ENCODE measurements at regions not wholly inside any gene's neighbourhood (a gene's known extent, or its start where the extent isn't known, plus 50 kb on each side); places are given as distances from the start of the nearest gene placed in this dataset.
"Not testable (repeated sequence)": the region's sequence is repeated elsewhere in the genome, so short reads cannot be mapped to it uniquely, and the experiment has no call there.

DNA sequence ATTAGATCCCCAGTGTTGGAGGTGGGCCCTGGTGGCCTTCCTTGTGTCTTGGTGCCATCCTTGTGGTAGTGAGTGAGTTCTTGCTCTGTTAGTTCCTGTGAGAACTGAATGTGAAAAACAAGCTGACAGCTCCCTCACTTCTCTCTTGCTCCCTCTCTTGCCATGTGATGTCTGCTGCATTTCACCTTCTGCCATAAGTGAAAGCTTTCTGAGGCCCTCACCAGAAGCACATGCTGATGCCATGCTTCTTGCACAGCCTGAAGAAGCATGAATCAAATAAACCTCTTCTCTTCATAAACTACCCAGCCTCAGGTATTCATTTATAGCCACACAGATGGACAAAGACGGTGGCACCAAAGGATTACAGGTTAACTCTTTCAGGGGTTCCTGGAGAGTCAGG, 166.1 kb upstream of the ETV3 start:
- Histone ChIP-seq H3K4me1 (ENCODE audit: insufficient read depth) (no peaks in the 10 kb centered on the region), H3K36me3 (no peaks in the 10 kb centered on the region), H3K4me3 (no peak overlapping the region), H3K27me3 (no peaks in the 10 kb centered on the region), H3K9me3 (no peaks in the 10 kb centered on the region), H3K27ac (no peak overlapping the region)
- intact Hi-C loops (cut with DNase I): no loop called here
- 0 to 29% (median 16%) methylated on average over 1 of the region's 1 CpG for whole genome bisulfite sequencing, 3 donors
- no peak for DNase-seq
- TF ChIP-seq, protein P1, sequence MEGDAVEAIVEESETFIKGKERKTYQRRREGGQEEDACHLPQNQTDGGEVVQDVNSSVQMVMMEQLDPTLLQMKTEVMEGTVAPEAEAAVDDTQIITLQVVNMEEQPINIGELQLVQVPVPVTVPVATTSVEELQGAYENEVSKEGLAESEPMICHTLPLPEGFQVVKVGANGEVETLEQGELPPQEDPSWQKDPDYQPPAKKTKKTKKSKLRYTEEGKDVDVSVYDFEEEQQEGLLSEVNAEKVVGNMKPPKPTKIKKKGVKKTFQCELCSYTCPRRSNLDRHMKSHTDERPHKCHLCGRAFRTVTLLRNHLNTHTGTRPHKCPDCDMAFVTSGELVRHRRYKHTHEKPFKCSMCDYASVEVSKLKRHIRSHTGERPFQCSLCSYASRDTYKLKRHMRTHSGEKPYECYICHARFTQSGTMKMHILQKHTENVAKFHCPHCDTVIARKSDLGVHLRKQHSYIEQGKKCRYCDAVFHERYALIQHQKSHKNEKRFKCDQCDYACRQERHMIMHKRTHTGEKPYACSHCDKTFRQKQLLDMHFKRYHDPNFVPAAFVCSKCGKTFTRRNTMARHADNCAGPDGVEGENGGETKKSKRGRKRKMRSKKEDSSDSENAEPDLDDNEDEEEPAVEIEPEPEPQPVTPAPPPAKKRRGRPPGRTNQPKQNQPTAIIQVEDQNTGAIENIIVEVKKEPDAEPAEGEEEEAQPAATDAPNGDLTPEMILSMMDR (IDR thresholded peaks at IDR 0.05): no peak
- TF ChIP-seq EP300 (IDR thresholded peaks at IDR 0.05) (no peak), POLR2A (IDR thresholded peaks at IDR 0.05) (no peak)

DNA sequence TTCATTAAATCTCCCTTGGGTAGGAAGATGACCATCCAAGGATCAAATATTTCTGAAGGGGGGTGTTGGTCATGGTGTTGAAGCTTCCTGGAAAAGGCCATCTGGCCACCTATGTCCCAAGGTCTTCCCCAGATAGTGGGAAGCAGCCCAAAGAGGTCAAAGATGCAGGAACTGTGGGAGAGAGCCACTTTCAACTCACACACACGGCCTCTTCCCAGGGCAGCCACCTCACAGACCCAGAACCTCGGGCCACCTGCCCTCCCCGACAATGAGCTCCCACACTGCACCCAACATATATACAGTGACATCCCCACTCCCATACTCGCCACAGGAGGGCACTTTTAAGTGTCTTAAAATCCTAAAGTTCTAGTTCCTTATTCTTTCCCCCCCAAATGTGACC, 164.5 kb upstream of the ETV3 start:
- DNase-seq: no peak
- intact Hi-C loops (cut with DNase I): no loop called here
- 65 to 79% (median 74%) methylated on average over 4 of the region's 4 CpGs for WGBS, 3 donors
- H3K9me3 ChIP-seq: no peaks in the 10 kb centered on the region
- H3K36me3 ChIP-seq: no peaks in the 10 kb centered on the region
- no peak for TF ChIP-seq EP300 (IDR thresholded peaks at IDR 0.05)
- TF ChIP-seq, protein P1 (IDR thresholded peaks at IDR 0.05): no peak
- TF ChIP-seq POLR2A (IDR thresholded peaks at IDR 0.05): no peak
- H3K27ac ChIP-seq: no peak overlapping the region
- no peaks in the 10 kb centered on the region for H3K27me3 ChIP-seq
- no peak overlapping the region for H3K4me3 ChIP-seq
- no peaks in the 10 kb centered on the region for H3K4me1 ChIP-seq (ENCODE audit: insufficient read depth)

DNA sequence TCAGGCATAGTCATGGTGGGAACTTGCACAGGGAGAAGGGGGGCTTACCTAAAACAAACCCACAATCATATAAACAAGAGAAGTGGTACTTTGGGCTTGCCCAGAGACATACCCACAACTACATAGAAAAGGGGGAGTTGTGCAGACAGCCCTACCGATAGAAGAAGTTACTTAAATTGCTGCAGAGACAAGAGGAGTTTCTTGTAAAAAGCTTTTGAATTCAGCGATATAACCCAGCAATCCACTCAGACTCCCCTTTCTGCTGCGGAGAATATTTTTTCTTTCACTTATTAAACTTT, 164.0 kb upstream of the ETV3 start:
- Histone ChIP-seq H3K27ac (no peak overlapping the region), H3K9me3 (no peaks in the 10 kb centered on the region), H3K36me3 (no peaks in the 10 kb centered on the region), H3K27me3 (no peaks in the 10 kb centered on the region), H3K4me3 (no peak overlapping the region), H3K4me1 (ENCODE audit: insufficient read depth) (no peaks in the 10 kb centered on the region)
- DNase-seq: no peak
- WGBS, 3 donors: 81 to 89% (median 86%) methylated on average over 3 of the region's 3 CpGs
- intact Hi-C loops (cut with DNase I): no loop called here
- TF ChIP-seq, protein P1 (IDR thresholded peaks at IDR 0.05): no peak
- TF ChIP-seq POLR2A (IDR thresholded peaks at IDR 0.05): no peak
- TF ChIP-seq EP300 (IDR thresholded peaks at IDR 0.05): no peak

DNA sequence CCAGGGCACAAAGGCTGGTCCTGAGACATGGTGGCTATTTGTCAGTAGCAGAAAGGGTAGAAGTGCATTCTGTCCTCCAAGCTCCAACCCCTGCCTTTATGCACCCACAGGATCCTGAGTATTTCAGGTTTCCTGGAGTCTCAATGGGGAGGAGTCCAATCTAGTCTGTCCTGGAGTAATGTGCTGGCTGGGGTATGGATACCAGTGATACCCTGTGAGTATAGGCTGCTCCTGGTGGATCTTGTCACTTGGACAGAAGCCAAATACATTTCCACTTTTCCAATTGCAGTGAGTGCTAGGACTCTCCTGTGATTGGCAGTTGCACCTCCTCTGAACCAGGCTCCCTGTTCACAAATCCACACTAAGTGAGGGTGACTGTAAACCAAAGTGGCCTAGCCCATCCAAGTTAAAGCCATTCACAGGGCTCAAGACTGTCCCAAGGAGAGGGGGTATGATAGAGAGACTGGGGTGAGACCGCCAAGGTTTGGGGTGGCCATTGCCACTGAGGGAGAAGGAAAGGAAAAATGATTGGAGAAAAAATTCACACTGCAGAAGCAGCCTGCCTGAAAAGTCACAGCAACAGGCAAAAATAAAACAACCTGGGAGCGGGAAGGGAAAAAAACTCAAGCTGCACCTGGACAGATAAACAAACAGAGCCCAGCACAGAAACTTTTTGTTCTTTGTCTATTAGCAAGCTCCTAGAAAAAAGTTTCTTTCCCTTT, 163.4 kb upstream of the ETV3 start:
- TF ChIP-seq POLR2A (IDR thresholded peaks at IDR 0.05): no peak
- TF ChIP-seq, protein P1 (IDR thresholded peaks at IDR 0.05): no peak
- TF ChIP-seq EP300 (IDR thresholded peaks at IDR 0.05): no peak

DNA sequence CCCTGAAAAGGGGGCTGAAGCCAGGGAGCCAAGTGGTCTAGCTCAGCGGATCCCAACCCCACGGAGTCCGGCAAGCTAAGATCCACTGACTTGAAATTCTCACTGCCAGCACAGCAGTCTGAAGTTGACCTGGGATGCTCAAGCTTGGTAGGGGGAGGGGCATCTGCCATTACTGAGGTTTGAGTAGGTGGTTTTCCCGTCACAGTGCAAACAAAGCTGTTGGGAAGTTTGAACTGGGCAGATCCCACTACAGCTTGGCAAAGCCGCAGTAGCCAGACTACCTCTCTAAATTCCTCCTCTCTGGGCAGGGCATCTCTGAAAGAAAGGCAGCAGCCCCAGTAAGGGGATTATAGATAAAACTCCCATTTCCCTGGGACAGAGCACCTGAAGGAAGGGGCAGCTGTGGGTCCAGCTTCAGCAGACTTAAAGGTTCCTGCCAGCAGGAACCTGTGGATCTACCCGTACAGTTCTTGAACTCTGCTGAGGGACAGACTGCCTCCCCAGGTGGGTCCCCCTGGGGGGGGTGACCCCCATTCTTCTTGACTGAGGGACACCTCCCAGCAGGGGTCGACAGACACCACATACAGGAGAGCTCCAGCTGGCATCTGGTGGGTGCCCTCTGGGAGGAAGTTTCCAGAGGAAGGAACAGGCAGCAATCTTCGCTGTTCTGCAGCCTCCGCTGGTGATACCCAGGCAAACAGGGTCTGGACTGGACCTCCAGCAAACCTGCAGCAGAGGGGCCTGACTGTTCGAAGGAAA, 156.4 kb upstream of the ETV3 start:
- H3K36me3 ChIP-seq; H3K27ac ChIP-seq; H3K4me1 ChIP-seq (ENCODE audit: insufficient read depth); H3K9me3 ChIP-seq; DNase-seq; intact Hi-C loops (cut with DNase I); H3K27me3 ChIP-seq; H3K4me3 ChIP-seq: not testable (repeated sequence)
- WGBS, 3 donors: 86 to 92% (median 89%) methylated on average over 10 of the region's 10 CpGs

More for the DNA sequence above, 163.4 kb upstream of the ETV3 start:
- 69 to 77% (median 77%) methylated on average over 2 of the region's 2 CpGs for WGBS, 3 donors
- intact Hi-C loops (cut with DNase I): no loop called here
- Histone ChIP-seq H3K9me3 (no peaks in the 10 kb centered on the region), H3K27ac (no peak overlapping the region), H3K4me1 (ENCODE audit: insufficient read depth) (no peaks in the 10 kb centered on the region), H3K4me3 (no peak overlapping the region), H3K27me3 (no peaks in the 10 kb centered on the region), H3K36me3 (no peaks in the 10 kb centered on the region)
- DNase-seq: no peak
